ENCODE measurements at regions not wholly inside any gene's neighbourhood (a gene's known extent, or its start where the extent isn't known, plus 50 kb on each side); places are given as distances from the start of the nearest gene placed in this dataset.

DNA sequence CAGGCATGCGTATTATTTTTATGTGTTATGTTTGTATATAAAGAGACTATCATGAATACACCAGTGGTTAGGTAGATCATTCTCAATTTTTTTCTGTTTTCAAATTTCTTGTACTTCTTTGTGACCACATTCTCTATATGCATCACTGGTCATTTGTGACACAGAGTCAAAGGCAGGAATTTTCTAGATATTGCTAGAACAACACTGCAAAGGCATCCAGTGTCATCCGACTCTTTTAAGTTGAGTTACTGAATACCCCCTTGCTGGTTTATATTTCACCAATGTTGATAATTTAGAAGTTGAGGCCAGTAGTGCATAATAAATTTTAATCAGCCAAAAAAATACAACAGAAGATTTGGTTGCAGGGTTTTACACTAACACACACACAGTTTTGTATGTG, 351.8 kb downstream of the CASP12 start:
- TF ChIP-seq, protein P1, sequence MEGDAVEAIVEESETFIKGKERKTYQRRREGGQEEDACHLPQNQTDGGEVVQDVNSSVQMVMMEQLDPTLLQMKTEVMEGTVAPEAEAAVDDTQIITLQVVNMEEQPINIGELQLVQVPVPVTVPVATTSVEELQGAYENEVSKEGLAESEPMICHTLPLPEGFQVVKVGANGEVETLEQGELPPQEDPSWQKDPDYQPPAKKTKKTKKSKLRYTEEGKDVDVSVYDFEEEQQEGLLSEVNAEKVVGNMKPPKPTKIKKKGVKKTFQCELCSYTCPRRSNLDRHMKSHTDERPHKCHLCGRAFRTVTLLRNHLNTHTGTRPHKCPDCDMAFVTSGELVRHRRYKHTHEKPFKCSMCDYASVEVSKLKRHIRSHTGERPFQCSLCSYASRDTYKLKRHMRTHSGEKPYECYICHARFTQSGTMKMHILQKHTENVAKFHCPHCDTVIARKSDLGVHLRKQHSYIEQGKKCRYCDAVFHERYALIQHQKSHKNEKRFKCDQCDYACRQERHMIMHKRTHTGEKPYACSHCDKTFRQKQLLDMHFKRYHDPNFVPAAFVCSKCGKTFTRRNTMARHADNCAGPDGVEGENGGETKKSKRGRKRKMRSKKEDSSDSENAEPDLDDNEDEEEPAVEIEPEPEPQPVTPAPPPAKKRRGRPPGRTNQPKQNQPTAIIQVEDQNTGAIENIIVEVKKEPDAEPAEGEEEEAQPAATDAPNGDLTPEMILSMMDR (IDR thresholded peaks at IDR 0.05) = no peak
- TF ChIP-seq POLR2A (IDR thresholded peaks at IDR 0.05) (no peak), EP300 (IDR thresholded peaks at IDR 0.05) (no peak)

All from upper lobe of left lung (tissue), 4 donors.